WTC11 (cell line): ENCODE measurements at regions not wholly inside any gene's neighbourhood (a gene's known extent, or its start where the extent isn't known, plus 50 kb on each side); places are given as distances from the start of the nearest gene placed in this dataset.

Experiments
- ATAC-seq: fragments of 200-7000 bp; cut with Tn5 transposase; 2 replicates; pipeline ENCODE4 v1.10.0; 2021; ENCODE audit warnings: mild to moderate bottlenecking, moderate library complexity
- CTCF ChIA-PET: fragments of 300-600 bp; sonication (Branson Sonifier 250); formaldehyde crosslinking; loops from one replicate; lab custom pipeline; 2021; ENCODE audit warnings: antibody characterized with exemption; lab: Charles Lee
- POLR2A ChIA-PET: fragments of 350-600 bp; sonication (Branson Sonifier 250); formaldehyde crosslinking; loops from one replicate; lab custom pipeline; 2021; ENCODE audit warnings: antibody characterized with exemption; lab: Charles Lee
- DNase-seq: peaks from one replicate; pipeline ENCODE4 v3.0.0; 2021; ENCODE audit warnings: low spot score
- H3K27ac Mint-ChIP-seq: 2 replicates; pipeline ENCODE4 v1.8.0; 2021; ENCODE audit warnings: mixed read lengths
- H3K27me3 Mint-ChIP-seq: 2 replicates; pipeline ENCODE4 v1.8.0; 2021; ENCODE audit warnings: low read depth, mild to moderate bottlenecking, moderate library complexity, mixed read lengths
- H3K36me3 Mint-ChIP-seq: 2 replicates; pipeline ENCODE4 v1.8.0; 2021; ENCODE audit warnings: mixed read lengths
- H3K4me1 Mint-ChIP-seq: 2 replicates; pipeline ENCODE4 v1.8.0; 2022; ENCODE audit warnings: mixed read lengths
- H3K4me3 Mint-ChIP-seq: 2 replicates; pipeline ENCODE4 v1.8.0; 2021; ENCODE audit warnings: mild to moderate bottlenecking, moderate library complexity, mixed read lengths
- H3K9me3 Mint-ChIP-seq: 2 replicates; pipeline ENCODE4 v1.8.0; 2021; ENCODE audit warnings: mixed read lengths
- CREB1 ChIP-seq: sonication (generic); formaldehyde crosslinking; IDR thresholded peaks from 2 replicates; pipeline ENCODE4 v1.8.0; 2023; ENCODE audit warnings: mild to moderate bottlenecking, missing genetic modification reagents
- EMX1 ChIP-seq: fragments of 250-450 bp; sonication (Bioruptor Pico); IDR thresholded peaks from 2 replicates; pipeline ENCODE4 v1.8.0; 2021; ENCODE audit warnings: mild to moderate bottlenecking
- FOXJ3 ChIP-seq: sonication (generic); formaldehyde crosslinking; IDR thresholded peaks from 2 replicates; pipeline ENCODE4 v1.9.0; 2021; ENCODE audit warnings: missing genetic modification reagents, mild to moderate bottlenecking, borderline replicate concordance
- MYBL2 ChIP-seq: sonication (generic); formaldehyde crosslinking; IDR thresholded peaks from 2 replicates; pipeline ENCODE4 v1.8.1; 2023; ENCODE audit warnings: mild to moderate bottlenecking, moderate library complexity, missing genetic modification reagents
- OVOL2 ChIP-seq: fragments of 250-450 bp; sonication (Bioruptor Pico); IDR thresholded peaks from 2 replicates; pipeline ENCODE4 v1.9.0; 2021; ENCODE audit warnings: mild to moderate bottlenecking, borderline replicate concordance
- SOX15 ChIP-seq: fragments of 250-450 bp; sonication (Bioruptor Pico); IDR thresholded peaks from 2 replicates; pipeline ENCODE4 v1.9.0; 2021; ENCODE audit warnings: mild to moderate bottlenecking
- ZNF396 ChIP-seq: fragments of 250-450 bp; sonication (Bioruptor Pico); IDR thresholded peaks from 2 replicates; pipeline ENCODE4 v1.8.0; 2021; ENCODE audit warnings: mild to moderate bottlenecking, moderate library complexity, borderline replicate concordance
- ZNF416 ChIP-seq: fragments of 250-450 bp; sonication (Bioruptor Pico); IDR thresholded peaks from 2 replicates; pipeline ENCODE4 v1.9.0; 2021; ENCODE audit warnings: mild to moderate bottlenecking, inconsistent platforms
- ZNF671 ChIP-seq: fragments of 250-450 bp; sonication (Bioruptor Pico); IDR thresholded peaks from 2 replicates; pipeline ENCODE4 v1.8.0; 2021; ENCODE audit warnings: mild to moderate bottlenecking
- TF ChIP-seq, protein P1 (sequence below): sonication (generic); formaldehyde crosslinking; IDR thresholded peaks from 2 replicates; pipeline ENCODE4 v1.8.0; 2023; ENCODE audit warnings: missing genetic modification reagents
- TF ChIP-seq, protein P2 (sequence below): sonication (generic); formaldehyde crosslinking; IDR thresholded peaks from 2 replicates; pipeline ENCODE4 v1.8.1; 2023; ENCODE audit warnings: mild to moderate bottlenecking, moderate library complexity, missing genetic modification reagents
- TF ChIP-seq, protein P3 (sequence below): fragments of 250-450 bp; sonication (Bioruptor Pico); IDR thresholded peaks from 2 replicates; pipeline ENCODE4 v1.9.0; 2021; ENCODE audit warnings: mild to moderate bottlenecking, borderline replicate concordance
- TF ChIP-seq, protein P4 (sequence below): sonication (generic); formaldehyde crosslinking; IDR thresholded peaks from 2 replicates; pipeline ENCODE4 v1.8.1; 2022; ENCODE audit warnings: mild to moderate bottlenecking, missing genetic modification reagents, moderate library complexity, borderline replicate concordance
- TF ChIP-seq, protein P5 (sequence below): fragments of 250-450 bp; sonication (Bioruptor Pico); IDR thresholded peaks from 2 replicates; pipeline ENCODE4 v2.1.2; 2022; ENCODE audit warnings: mild to moderate bottlenecking, moderate library complexity
- TF ChIP-seq, protein P6 (sequence below): sonication (generic); formaldehyde crosslinking; IDR thresholded peaks from 2 replicates; pipeline ENCODE4 v1.8.0; 2023; ENCODE audit warnings: missing genetic modification reagents, mild to moderate bottlenecking, borderline replicate concordance
- TF ChIP-seq, protein P7 (sequence below): fragments of 250-450 bp; sonication (Bioruptor Pico); IDR thresholded peaks from 2 replicates; pipeline ENCODE4 v1.8.0; 2021; ENCODE audit warnings: mild to moderate bottlenecking
- TF ChIP-seq, protein P8 (sequence below): sonication (generic); formaldehyde crosslinking; IDR thresholded peaks from 2 replicates; pipeline ENCODE4 v1.8.1; 2023; ENCODE audit warnings: mild to moderate bottlenecking, missing genetic modification reagents

DNA sequence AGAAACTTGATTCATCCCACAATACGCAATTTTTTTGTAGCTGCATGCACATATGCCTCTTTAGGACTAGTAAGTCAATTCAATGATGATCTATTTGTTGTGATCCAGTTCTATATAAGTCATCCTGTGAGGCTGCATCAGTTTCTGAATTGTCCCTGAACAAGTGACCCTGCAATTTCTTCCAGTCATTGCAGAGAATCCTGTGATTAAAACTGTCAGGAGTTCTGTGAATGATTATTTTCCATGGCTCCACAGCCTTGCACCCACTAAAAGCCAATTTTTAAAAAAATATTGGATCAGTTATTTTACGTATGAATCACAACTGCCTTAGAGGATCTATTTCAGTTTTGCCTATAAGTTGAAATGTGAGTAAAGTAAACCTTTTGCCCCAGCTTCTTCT is 1585.0 kb upstream of the ACVR2A start:
- CTCF ChIA-PET = no interaction called here
- Mint-ChIP-seq H3K36me3 (peaks cover 9% of the 10 kb centered on the region; the same call in 1 of the 2 replicates), H3K27ac (no peak overlapping the region), H3K4me1 (no peaks in the 10 kb centered on the region), H3K9me3 (peaks cover 9% of the 10 kb centered on the region), H3K27me3 (no peaks in the 10 kb centered on the region), H3K4me3 (no peak overlapping the region)
- ATAC-seq (no peak), DNase-seq (no peak)
- TF ChIP-seq, protein P1, sequence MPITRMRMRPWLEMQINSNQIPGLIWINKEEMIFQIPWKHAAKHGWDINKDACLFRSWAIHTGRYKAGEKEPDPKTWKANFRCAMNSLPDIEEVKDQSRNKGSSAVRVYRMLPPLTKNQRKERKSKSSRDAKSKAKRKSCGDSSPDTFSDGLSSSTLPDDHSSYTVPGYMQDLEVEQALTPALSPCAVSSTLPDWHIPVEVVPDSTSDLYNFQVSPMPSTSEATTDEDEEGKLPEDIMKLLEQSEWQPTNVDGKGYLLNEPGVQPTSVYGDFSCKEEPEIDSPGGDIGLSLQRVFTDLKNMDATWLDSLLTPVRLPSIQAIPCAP (CRISPR knock-in tag) = no peak
- TF ChIP-seq, protein P2, sequence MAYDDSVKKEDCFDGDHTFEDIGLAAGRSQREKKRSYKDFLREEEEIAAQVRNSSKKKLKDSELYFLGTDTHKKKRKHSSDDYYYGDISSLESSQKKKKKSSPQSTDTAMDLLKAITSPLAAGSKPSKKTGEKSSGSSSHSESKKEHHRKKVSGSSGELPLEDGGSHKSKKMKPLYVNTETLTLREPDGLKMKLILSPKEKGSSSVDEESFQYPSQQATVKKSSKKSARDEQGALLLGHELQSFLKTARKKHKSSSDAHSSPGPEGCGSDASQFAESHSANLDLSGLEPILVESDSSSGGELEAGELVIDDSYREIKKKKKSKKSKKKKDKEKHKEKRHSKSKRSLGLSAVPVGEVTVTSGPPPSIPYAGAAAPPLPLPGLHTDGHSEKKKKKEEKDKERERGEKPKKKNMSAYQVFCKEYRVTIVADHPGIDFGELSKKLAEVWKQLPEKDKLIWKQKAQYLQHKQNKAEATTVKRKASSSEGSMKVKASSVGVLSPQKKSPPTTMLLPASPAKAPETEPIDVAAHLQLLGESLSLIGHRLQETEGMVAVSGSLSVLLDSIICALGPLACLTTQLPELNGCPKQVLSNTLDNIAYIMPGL (CRISPR knock-in tag) = no peak
- no peak for TF ChIP-seq FOXJ3 (CRISPR knock-in tag)
- no peak for TF ChIP-seq ZNF396
- TF ChIP-seq OVOL2 (CRISPR knock-in tag) = no peak
- TF ChIP-seq, protein P3, sequence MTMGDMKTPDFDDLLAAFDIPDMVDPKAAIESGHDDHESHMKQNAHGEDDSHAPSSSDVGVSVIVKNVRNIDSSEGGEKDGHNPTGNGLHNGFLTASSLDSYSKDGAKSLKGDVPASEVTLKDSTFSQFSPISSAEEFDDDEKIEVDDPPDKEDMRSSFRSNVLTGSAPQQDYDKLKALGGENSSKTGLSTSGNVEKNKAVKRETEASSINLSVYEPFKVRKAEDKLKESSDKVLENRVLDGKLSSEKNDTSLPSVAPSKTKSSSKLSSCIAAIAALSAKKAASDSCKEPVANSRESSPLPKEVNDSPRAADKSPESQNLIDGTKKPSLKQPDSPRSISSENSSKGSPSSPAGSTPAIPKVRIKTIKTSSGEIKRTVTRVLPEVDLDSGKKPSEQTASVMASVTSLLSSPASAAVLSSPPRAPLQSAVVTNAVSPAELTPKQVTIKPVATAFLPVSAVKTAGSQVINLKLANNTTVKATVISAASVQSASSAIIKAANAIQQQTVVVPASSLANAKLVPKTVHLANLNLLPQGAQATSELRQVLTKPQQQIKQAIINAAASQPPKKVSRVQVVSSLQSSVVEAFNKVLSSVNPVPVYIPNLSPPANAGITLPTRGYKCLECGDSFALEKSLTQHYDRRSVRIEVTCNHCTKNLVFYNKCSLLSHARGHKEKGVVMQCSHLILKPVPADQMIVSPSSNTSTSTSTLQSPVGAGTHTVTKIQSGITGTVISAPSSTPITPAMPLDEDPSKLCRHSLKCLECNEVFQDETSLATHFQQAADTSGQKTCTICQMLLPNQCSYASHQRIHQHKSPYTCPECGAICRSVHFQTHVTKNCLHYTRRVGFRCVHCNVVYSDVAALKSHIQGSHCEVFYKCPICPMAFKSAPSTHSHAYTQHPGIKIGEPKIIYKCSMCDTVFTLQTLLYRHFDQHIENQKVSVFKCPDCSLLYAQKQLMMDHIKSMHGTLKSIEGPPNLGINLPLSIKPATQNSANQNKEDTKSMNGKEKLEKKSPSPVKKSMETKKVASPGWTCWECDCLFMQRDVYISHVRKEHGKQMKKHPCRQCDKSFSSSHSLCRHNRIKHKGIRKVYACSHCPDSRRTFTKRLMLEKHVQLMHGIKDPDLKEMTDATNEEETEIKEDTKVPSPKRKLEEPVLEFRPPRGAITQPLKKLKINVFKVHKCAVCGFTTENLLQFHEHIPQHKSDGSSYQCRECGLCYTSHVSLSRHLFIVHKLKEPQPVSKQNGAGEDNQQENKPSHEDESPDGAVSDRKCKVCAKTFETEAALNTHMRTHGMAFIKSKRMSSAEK (CRISPR knock-in tag) = no peak
- TF ChIP-seq, protein P4, sequence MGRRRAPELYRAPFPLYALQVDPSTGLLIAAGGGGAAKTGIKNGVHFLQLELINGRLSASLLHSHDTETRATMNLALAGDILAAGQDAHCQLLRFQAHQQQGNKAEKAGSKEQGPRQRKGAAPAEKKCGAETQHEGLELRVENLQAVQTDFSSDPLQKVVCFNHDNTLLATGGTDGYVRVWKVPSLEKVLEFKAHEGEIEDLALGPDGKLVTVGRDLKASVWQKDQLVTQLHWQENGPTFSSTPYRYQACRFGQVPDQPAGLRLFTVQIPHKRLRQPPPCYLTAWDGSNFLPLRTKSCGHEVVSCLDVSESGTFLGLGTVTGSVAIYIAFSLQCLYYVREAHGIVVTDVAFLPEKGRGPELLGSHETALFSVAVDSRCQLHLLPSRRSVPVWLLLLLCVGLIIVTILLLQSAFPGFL (CRISPR knock-in tag) = no peak
- TF ChIP-seq EMX1 (CRISPR knock-in tag) = no peak
- TF ChIP-seq, protein P5, sequence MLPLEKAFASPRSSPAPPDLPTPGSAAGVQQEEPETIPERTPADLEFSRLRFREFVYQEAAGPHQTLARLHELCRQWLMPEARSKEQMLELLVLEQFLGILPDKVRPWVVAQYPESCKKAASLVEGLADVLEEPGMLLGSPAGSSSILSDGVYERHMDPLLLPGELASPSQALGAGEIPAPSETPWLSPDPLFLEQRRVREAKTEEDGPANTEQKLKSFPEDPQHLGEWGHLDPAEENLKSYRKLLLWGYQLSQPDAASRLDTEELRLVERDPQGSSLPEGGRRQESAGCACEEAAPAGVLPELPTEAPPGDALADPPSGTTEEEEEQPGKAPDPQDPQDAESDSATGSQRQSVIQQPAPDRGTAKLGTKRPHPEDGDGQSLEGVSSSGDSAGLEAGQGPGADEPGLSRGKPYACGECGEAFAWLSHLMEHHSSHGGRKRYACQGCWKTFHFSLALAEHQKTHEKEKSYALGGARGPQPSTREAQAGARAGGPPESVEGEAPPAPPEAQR (CRISPR knock-in tag) = no peak
- no peak for TF ChIP-seq SOX15
- no peak for TF ChIP-seq ZNF671 (CRISPR knock-in tag)
- TF ChIP-seq CREB1 (CRISPR knock-in tag) = no peak
- no peak for TF ChIP-seq ZNF416 (CRISPR knock-in tag)
- TF ChIP-seq, protein P6, sequence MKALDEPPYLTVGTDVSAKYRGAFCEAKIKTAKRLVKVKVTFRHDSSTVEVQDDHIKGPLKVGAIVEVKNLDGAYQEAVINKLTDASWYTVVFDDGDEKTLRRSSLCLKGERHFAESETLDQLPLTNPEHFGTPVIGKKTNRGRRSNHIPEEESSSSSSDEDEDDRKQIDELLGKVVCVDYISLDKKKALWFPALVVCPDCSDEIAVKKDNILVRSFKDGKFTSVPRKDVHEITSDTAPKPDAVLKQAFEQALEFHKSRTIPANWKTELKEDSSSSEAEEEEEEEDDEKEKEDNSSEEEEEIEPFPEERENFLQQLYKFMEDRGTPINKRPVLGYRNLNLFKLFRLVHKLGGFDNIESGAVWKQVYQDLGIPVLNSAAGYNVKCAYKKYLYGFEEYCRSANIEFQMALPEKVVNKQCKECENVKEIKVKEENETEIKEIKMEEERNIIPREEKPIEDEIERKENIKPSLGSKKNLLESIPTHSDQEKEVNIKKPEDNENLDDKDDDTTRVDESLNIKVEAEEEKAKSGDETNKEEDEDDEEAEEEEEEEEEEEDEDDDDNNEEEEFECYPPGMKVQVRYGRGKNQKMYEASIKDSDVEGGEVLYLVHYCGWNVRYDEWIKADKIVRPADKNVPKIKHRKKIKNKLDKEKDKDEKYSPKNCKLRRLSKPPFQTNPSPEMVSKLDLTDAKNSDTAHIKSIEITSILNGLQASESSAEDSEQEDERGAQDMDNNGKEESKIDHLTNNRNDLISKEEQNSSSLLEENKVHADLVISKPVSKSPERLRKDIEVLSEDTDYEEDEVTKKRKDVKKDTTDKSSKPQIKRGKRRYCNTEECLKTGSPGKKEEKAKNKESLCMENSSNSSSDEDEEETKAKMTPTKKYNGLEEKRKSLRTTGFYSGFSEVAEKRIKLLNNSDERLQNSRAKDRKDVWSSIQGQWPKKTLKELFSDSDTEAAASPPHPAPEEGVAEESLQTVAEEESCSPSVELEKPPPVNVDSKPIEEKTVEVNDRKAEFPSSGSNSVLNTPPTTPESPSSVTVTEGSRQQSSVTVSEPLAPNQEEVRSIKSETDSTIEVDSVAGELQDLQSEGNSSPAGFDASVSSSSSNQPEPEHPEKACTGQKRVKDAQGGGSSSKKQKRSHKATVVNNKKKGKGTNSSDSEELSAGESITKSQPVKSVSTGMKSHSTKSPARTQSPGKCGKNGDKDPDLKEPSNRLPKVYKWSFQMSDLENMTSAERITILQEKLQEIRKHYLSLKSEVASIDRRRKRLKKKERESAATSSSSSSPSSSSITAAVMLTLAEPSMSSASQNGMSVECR (CRISPR knock-in tag) = no peak
- TF ChIP-seq, protein P7, sequence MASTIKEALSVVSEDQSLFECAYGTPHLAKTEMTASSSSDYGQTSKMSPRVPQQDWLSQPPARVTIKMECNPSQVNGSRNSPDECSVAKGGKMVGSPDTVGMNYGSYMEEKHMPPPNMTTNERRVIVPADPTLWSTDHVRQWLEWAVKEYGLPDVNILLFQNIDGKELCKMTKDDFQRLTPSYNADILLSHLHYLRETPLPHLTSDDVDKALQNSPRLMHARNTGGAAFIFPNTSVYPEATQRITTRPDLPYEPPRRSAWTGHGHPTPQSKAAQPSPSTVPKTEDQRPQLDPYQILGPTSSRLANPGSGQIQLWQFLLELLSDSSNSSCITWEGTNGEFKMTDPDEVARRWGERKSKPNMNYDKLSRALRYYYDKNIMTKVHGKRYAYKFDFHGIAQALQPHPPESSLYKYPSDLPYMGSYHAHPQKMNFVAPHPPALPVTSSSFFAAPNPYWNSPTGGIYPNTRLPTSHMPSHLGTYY (CRISPR knock-in tag) = no peak
- TF ChIP-seq MYBL2 (CRISPR knock-in tag) = no peak
- TF ChIP-seq, protein P8, sequence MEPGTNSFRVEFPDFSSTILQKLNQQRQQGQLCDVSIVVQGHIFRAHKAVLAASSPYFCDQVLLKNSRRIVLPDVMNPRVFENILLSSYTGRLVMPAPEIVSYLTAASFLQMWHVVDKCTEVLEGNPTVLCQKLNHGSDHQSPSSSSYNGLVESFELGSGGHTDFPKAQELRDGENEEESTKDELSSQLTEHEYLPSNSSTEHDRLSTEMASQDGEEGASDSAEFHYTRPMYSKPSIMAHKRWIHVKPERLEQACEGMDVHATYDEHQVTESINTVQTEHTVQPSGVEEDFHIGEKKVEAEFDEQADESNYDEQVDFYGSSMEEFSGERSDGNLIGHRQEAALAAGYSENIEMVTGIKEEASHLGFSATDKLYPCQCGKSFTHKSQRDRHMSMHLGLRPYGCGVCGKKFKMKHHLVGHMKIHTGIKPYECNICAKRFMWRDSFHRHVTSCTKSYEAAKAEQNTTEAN = no peak
- POLR2A ChIA-PET = no interaction called here
